HG03342 (cell line): ENCODE measurements at regions not wholly inside any gene's neighbourhood (a gene's known extent, or its start where the extent isn't known, plus 50 kb on each side); places are given as distances from the start of the nearest gene placed in this dataset.

Source experiments
- ATAC-seq: cut with Tn5 transposase; IDR thresholded peaks from one replicate; pipeline ENCODE4 v1.9.1; 2021; ENCODE audit warnings: mild to moderate bottlenecking, moderate library complexity; ENCODE audit not compliant: unreplicated experiment

GRCh38 chr6:2563635-2564034 is 187.1 kb downstream of the MYLK4 start:
- peak; percentile 85 for ATAC-seq

GRCh38 chr6:2562721-2563451 is 187.8 kb downstream of the MYLK4 start:
- no peak for ATAC-seq

- ATAC-seq = no peak
Measured at GRCh38 chr6:2560917-2561698, 189.6 kb downstream of the MYLK4 start.

- no peak for ATAC-seq
Measured at GRCh38 chr6:2560140-2560818, 190.4 kb downstream of the MYLK4 start.

- ATAC-seq = no peak
Measured at GRCh38 chr6:2558861-2559801, 191.6 kb downstream of the MYLK4 start.

GRCh38 chr6:2558098-2558680 is 192.5 kb downstream of the MYLK4 start:
- ATAC-seq = no peak

GRCh38 chr6:2557181-2557720 is 193.5 kb downstream of the MYLK4 start:
- no peak for ATAC-seq

- no peak for ATAC-seq
Measured at GRCh38 chr6:2556761-2557160, 194.0 kb downstream of the MYLK4 start.

- ATAC-seq = no peak
Measured at GRCh38 chr6:2554651-2555260, 196.0 kb downstream of the MYLK4 start.

GRCh38 chr6:2552526-2553154 is 198.1 kb downstream of the MYLK4 start:
- no peak for ATAC-seq

GRCh38 chr6:2551705-2552104 is 199.0 kb downstream of the MYLK4 start:
- no peak for ATAC-seq

GRCh38 chr6:2550247-2550646 is 200.5 kb downstream of the MYLK4 start:
- no peak for ATAC-seq

GRCh38 chr6:2549834-2550233 is 200.9 kb downstream of the MYLK4 start:
- ATAC-seq = no peak

GRCh38 chr6:2547355-2547754 is 203.4 kb downstream of the MYLK4 start:
- no peak for ATAC-seq

GRCh38 chr6:2546901-2547300 is 203.8 kb downstream of the MYLK4 start:
- ATAC-seq = no peak

- no peak for ATAC-seq
Measured at GRCh38 chr6:2545383-2546038, 205.2 kb downstream of the MYLK4 start.

GRCh38 chr6:2543321-2543720 is 207.4 kb downstream of the MYLK4 start:
- no peak for ATAC-seq

- ATAC-seq = peak; percentile 61
Measured at GRCh38 chr6:2542858-2543218, 207.9 kb downstream of the MYLK4 start.
